HEK293T (cell line): ENCODE measurements at regions not wholly inside any gene's neighbourhood (a gene's known extent, or its start where the extent isn't known, plus 50 kb on each side); places are given as distances from the start of the nearest gene placed in this dataset.

ENCODE experiments used
- ARNT ChIP-seq: fragments of 450-650 bp; IDR thresholded peaks from 2 replicates; pipeline ENCODE4 v1.6.1; 2017; ENCODE audit warnings: mild to moderate bottlenecking
- BHLHE40 ChIP-seq: fragments of 450-650 bp; IDR thresholded peaks from 2 replicates; pipeline ENCODE4 v1.6.1; 2016; ENCODE audit warnings: mild to moderate bottlenecking, moderate library complexity, borderline replicate concordance
- CTBP1 ChIP-seq: fragments of 450-650 bp; IDR thresholded peaks from 2 replicates; pipeline ENCODE4 v1.6.1; 2016; ENCODE audit warnings: borderline replicate concordance
- FOXA1 ChIP-seq: fragments of 450-650 bp; IDR thresholded peaks from 2 replicates; pipeline ENCODE4 v1.6.1; 2016; ENCODE audit warnings: mild to moderate bottlenecking
- FOXK2 ChIP-seq: fragments of 450-650 bp; IDR thresholded peaks from 2 replicates; pipeline ENCODE4 v1.6.1; 2016; ENCODE audit warnings: mild to moderate bottlenecking
- FOXM1 ChIP-seq: fragments of 450-650 bp; IDR thresholded peaks from 2 replicates; pipeline ENCODE4 v1.6.1; 2017; ENCODE audit warnings: mild to moderate bottlenecking, borderline replicate concordance
- HDGF ChIP-seq: fragments of 450-650 bp; IDR thresholded peaks from 2 replicates; pipeline ENCODE4 v1.6.1; 2017; ENCODE audit warnings: antibody characterized with exemption, borderline replicate concordance
- NFRKB ChIP-seq: fragments of 450-650 bp; IDR thresholded peaks from 2 replicates; pipeline ENCODE4 v1.6.1; 2016; ENCODE audit warnings: mild to moderate bottlenecking, moderate library complexity
- SP1 ChIP-seq: fragments of 450-650 bp; IDR thresholded peaks from 2 replicates; pipeline ENCODE4 v1.6.1; 2017
- SUZ12 ChIP-seq: fragments of 450-650 bp; IDR thresholded peaks from 2 replicates; pipeline ENCODE4 v1.6.1; 2016; ENCODE audit warnings: mild to moderate bottlenecking
- TARDBP ChIP-seq: fragments of 450-650 bp; IDR thresholded peaks from 2 replicates; pipeline ENCODE4 v1.6.1; 2016
- TF ChIP-seq, protein P1 (sequence below): fragments of 450-650 bp; IDR thresholded peaks from 2 replicates; pipeline ENCODE4 v1.6.1; 2016

DNA sequence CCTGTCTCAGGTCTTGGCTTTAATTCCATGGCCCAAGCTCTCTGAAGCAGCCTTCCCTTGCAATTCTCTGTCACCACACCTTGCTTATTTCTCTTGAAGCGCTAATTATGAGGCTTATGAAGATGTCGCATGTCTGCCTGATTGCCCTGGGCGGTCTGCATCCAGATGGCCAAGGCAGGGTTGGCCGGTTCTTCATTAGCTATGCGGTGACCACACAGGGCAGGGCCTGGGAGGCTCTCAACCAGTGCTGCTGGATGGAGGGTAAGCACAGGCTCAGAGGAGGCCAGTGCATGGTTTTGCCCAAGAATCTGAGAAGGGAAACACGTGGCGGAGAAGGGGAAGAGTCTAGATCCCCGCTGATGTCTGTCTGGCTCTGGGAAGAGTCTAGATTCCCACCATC lies 528.7 kb downstream of the CDH26 start:
- no peak for TF ChIP-seq HDGF
- no peak for TF ChIP-seq NFRKB
- TF ChIP-seq FOXM1: no peak
- TF ChIP-seq SP1: no peak
- TF ChIP-seq TARDBP: no peak
- TF ChIP-seq FOXK2: no peak
- TF ChIP-seq BHLHE40: no peak
- no peak for TF ChIP-seq CTBP1
- no peak for TF ChIP-seq ARNT
- TF ChIP-seq, protein P1, sequence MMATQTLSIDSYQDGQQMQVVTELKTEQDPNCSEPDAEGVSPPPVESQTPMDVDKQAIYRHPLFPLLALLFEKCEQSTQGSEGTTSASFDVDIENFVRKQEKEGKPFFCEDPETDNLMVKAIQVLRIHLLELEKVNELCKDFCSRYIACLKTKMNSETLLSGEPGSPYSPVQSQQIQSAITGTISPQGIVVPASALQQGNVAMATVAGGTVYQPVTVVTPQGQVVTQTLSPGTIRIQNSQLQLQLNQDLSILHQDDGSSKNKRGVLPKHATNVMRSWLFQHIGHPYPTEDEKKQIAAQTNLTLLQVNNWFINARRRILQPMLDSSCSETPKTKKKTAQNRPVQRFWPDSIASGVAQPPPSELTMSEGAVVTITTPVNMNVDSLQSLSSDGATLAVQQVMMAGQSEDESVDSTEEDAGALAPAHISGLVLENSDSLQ: no peak
- no peak for TF ChIP-seq SUZ12
- no peak for TF ChIP-seq FOXA1
